ENCODE measurements at regions not wholly inside any gene's neighbourhood (a gene's known extent, or its start where the extent isn't known, plus 50 kb on each side); places are given as distances from the start of the nearest gene placed in this dataset.

DNA sequence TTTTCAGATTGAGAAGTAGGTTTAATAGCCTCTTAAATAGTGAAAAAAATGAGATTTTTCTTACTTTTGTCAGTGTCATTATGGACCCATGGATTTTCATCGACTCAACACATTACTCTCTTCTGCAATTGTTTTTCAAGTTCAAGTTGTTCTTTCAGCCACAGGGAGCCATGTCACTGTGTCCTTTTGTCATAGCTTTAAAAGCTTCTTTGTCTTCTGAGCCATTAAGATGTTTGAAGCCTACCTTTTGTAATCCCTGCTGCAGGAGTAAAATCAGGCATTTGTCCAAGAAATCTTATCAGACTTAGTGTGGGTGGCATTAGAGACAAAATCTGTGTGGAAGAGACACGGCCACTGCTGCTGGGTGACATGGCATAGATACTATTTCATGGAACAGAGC is 92.8 kb upstream of the ZP4 start:
- no peak overlapping the region for H3K4me2 ChIP-seq (ENCODE audit: low read depth, low read length)
- CTCF ChIA-PET (ENCODE audit: low intra/inter-chr PET ratio, low total read pairs): no interaction called here
- H3K27ac ChIP-seq (ENCODE audit: extremely low read length, insufficient read depth, low read length): no peak overlapping the region
- no peaks in the 10 kb centered on the region for H3K4me1 ChIP-seq (ENCODE audit: insufficient read depth, low read length)
- TF ChIP-seq, protein P1, sequence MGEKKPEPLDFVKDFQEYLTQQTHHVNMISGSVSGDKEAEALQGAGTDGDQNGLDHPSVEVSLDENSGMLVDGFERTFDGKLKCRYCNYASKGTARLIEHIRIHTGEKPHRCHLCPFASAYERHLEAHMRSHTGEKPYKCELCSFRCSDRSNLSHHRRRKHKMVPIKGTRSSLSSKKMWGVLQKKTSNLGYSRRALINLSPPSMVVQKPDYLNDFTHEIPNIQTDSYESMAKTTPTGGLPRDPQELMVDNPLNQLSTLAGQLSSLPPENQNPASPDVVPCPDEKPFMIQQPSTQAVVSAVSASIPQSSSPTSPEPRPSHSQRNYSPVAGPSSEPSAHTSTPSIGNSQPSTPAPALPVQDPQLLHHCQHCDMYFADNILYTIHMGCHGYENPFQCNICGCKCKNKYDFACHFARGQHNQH (CRISPR knock-in tag; IDR thresholded peaks at IDR 0.05): no peak
- TF ChIP-seq GATAD1 (CRISPR knock-in tag; IDR thresholded peaks at IDR 0.05): no peak
- TF ChIP-seq, protein P2, sequence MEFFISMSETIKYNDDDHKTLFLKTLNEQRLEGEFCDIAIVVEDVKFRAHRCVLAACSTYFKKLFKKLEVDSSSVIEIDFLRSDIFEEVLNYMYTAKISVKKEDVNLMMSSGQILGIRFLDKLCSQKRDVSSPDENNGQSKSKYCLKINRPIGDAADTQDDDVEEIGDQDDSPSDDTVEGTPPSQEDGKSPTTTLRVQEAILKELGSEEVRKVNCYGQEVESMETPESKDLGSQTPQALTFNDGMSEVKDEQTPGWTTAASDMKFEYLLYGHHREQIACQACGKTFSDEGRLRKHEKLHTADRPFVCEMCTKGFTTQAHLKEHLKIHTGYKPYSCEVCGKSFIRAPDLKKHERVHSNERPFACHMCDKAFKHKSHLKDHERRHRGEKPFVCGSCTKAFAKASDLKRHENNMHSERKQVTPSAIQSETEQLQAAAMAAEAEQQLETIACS (CRISPR knock-in tag; IDR thresholded peaks at IDR 0.05): no peak
- no peak for TF ChIP-seq ISL2 (CRISPR knock-in tag; IDR thresholded peaks at IDR 0.05)
- no peak for TF ChIP-seq CHD4 (IDR thresholded peaks at IDR 0.05; ENCODE audit: borderline replicate concordance, low read length)
- TF ChIP-seq ISX (CRISPR knock-in tag; conservative IDR thresholded peaks at IDR 0.05): no peak
- TF ChIP-seq ETV6 (CRISPR knock-in tag; conservative IDR thresholded peaks at IDR 0.05): no peak
- TF ChIP-seq YY1 (IDR thresholded peaks at IDR 0.05; ENCODE audit: insufficient read depth, insufficient replicate concordance, low read depth, low read length): no peak
- no peak for TF ChIP-seq RXRB (CRISPR knock-in tag; IDR thresholded peaks at IDR 0.05; ENCODE audit: borderline replicate concordance)
- no peak for TF ChIP-seq ZNF644 (CRISPR knock-in tag; IDR thresholded peaks at IDR 0.05; ENCODE audit: low read depth)
- TF ChIP-seq, protein P3, sequence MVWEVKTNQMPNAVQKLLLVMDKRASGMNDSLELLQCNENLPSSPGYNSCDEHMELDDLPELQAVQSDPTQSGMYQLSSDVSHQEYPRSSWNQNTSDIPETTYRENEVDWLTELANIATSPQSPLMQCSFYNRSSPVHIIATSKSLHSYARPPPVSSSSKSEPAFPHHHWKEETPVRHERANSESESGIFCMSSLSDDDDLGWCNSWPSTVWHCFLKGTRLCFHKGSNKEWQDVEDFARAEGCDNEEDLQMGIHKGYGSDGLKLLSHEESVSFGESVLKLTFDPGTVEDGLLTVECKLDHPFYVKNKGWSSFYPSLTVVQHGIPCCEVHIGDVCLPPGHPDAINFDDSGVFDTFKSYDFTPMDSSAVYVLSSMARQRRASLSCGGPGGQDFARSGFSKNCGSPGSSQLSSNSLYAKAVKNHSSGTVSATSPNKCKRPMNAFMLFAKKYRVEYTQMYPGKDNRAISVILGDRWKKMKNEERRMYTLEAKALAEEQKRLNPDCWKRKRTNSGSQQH (CRISPR knock-in tag; IDR thresholded peaks at IDR 0.05; ENCODE audit: low read depth): no peak
- TF ChIP-seq ZNF878 (CRISPR knock-in tag; IDR thresholded peaks at IDR 0.05): no peak
- no peaks in the 10 kb centered on the region for H3K27me3 ChIP-seq (ENCODE audit: control insufficient read depth in 1 of 2, insufficient read depth in 2 of 2, low read length in 2 of 2)
- in situ Hi-C loops (cut with HindIII; ENCODE audit: extremely low pct_ligation_motif_present, low pct_unique_long_range_greater_than_20kb) (no loop called here), intact Hi-C loops (cut with micrococcal nuclease; ENCODE audit: unreplicated experiment) (no loop called here)
- H3K9me3 ChIP-seq (ENCODE audit: low read length): peaks cover 96% of the 10 kb centered on the region
- no peaks in the 10 kb centered on the region for H3K79me2 ChIP-seq (ENCODE audit: insufficient read depth, low read length)
- no peaks in the 10 kb centered on the region for H3K36me3 ChIP-seq (replicated peaks in 1 of 2; ENCODE audit: control insufficient read depth in 1 of 2, insufficient read depth in 2 of 2, low read length in 2 of 2)
- ATAC-seq (no peak), DNase-seq (ENCODE audit: low spot score) (no peak), FAIRE-seq (no peak)
- no peak overlapping the region for H3K4me3 ChIP-seq (replicated peaks in 1 of 3; ENCODE audit: insufficient read depth in 1 of 3, low read depth in 2 of 3, low read length in 3 of 3)
- H4K20me1 ChIP-seq (ENCODE audit: insufficient read depth, low read length): no peaks in the 10 kb centered on the region
- no peak overlapping the region for H2AFZ ChIP-seq (ENCODE audit: low read length)
- BruUV-seq (replicated peaks): no TSS peak
- H3K9ac ChIP-seq (ENCODE audit: insufficient read depth, low read depth, low read length): no peak overlapping the region
- 0% methylated on average over 2 of the region's 2 CpGs for WGBS (ENCODE audit: low lambda C conversion rate)
- POLR2A ChIA-PET: no interaction called here
